GM21619 (cell line): ENCODE measurements at regions not wholly inside any gene's neighbourhood (a gene's known extent, or its start where the extent isn't known, plus 50 kb on each side); places are given as distances from the start of the nearest gene placed in this dataset.

Source experiments
- ATAC-seq: cut with Tn5 transposase; IDR thresholded peaks from one replicate; pipeline ENCODE4 v1.9.1; 2021; ENCODE audit not compliant: unreplicated experiment

DNA sequence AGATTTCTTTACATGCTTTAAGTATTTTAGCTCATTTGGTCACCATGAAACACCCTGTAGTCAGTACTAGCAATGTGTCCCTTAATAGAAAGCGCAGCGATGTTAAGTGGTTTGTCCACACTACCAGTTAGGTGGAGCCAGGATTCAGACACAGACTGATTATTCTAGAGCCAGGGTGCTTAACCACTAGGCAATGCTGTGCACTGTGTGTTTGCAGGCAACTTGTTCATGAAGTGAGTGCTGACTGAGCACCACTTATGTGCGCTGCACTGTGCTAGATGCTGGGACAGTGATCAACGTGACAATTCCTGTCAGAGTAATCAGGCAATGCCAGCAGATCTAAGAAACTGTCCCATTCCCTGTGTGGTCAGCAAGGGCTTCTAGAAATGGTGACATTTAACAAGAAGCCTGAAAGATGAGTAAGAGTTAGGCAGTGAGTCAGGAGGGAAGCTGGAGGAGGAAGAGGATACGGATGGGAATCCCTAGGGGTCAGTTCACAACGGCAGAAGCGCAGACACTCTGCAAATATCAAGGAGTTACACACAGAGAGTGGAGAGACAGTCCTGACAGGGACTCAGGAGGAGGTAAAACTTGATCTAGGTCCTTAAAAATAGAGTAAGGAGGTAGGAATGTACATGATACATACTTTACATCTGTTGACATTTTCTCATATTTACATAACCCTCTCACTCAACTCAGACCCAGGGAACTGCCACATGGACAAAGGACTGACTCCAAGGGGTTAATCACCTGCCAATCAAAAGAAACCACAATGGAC, 69.7 kb upstream of the EGR2 start:
- no peak for ATAC-seq

DNA sequence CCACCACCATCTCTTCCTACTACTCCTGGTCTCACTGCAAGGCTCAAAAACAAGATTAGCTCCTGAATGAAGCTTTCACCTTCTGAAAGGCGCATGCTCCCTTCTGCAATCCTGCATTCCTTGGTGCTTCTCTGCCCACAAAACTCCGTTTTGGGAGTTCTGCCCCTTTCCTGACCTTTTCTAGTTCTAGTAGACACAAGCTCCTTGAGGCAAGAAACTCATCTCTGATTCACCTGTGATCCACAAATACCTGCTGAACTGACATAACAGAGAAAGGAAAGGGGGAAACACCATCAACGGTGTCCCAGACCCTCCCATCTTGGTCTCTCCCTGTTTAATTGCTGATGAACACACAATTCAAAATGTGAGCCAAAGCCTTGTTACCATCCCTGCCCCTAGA, 64.0 kb upstream of the EGR2 start:
- ATAC-seq = no peak

DNA sequence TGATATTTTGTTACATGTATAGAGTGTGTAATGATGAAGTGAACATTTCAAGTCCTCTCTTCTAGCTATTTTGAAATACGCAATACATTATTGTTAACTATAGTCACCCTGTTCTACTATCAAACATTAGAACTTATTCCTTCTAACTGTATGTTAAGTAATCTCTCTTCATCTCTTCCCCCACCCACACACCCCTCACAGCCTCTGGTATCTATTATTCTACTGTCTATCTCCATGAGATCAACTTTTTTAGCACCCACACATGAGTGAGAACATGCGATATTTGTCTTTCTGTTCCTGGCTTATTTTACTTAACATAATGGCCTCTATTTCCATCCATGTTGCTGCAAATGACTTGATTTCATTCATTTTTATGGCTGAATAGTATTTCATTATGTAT, 57.7 kb upstream of the EGR2 start:
- ATAC-seq = no peak

DNA sequence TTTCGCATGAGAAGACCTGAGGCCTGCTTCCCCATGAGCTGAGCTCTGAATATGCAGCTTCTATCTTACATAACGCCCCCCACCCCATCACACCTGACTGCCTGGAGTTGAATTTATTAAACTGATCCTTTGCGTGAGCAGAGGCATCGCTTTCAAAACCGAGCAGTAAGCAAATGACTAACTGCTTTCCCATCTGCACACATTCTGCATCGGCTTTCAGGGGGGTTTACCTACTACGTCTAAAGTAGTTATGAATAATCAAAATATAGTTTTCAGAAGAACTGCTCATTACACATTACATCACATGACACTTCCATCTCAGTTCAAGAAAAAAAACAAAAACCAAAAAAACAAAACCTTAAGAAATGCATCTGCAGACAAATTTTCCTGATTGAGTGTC, 54.7 kb upstream of the EGR2 start:
- ATAC-seq = peak; percentile 97

DNA sequence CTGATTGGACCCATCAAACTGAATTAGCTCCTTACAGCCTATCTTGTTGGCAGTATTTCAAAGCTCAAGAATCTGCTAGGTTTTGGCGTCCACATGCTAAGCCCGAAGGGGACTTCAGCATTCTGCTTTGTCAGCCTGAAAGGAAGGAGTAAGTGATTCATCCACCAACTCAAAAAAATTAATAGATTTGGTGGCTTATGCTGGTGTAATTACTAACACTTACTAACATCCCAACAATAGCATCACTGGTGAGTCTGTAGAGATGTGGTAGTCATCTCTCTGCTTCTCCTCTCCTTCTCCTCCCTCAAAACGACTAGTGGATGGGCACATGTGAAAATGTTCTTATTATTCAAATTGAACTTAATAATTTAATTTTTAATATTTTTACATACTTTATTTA, 53.8 kb upstream of the EGR2 start:
- no peak for ATAC-seq

DNA sequence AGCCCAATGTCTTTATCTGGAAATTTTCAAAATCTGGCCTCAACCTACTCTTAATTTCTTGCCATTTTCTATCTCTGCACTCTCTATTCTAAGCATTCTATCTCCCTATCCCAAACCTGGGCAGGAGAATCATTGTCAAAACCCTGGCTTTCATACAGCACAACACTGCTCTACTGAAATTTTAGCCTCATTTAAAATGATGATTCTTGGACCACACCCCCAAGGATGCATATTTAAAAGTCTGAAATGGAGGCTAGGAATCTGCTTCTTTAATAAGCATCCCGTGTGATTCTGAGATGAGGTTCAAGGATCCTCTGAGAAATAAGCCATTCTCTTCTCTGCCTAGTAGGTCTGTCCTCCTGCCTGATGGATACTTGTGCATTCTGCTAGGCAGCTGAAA, 50.8 kb upstream of the EGR2 start:
- no peak for ATAC-seq

DNA sequence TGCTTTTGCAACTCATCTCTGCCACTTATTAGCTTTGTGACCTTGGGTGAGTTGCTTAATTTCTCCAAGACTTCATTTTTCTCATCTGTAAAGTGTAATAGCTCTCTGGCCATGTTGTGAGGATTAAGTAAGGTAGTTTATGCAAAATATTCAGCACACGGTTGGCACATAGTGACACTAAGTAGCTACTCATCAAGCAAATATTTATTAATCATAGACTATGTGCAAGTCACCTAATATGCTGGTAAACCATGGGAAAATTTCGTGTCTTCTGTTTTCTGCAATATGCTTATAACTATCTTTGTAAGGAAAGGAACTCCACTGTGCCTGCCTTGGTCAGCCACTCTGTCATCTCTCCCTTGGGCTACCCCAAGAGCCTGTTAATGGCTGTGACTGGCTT, 50.3 kb upstream of the EGR2 start:
- no peak for ATAC-seq
